GM21390 (cell line): ENCODE measurements at regions not wholly inside any gene's neighbourhood (a gene's known extent, or its start where the extent isn't known, plus 50 kb on each side); places are given as distances from the start of the nearest gene placed in this dataset.
"Not testable (repeated sequence)": the region's sequence is repeated elsewhere in the genome, so short reads cannot be mapped to it uniquely, and the experiment has no call there.

Source experiments
- ATAC-seq: cut with Tn5 transposase; IDR thresholded peaks from one replicate; pipeline ENCODE4 v1.9.1; 2021; ENCODE audit not compliant: unreplicated experiment

DNA sequence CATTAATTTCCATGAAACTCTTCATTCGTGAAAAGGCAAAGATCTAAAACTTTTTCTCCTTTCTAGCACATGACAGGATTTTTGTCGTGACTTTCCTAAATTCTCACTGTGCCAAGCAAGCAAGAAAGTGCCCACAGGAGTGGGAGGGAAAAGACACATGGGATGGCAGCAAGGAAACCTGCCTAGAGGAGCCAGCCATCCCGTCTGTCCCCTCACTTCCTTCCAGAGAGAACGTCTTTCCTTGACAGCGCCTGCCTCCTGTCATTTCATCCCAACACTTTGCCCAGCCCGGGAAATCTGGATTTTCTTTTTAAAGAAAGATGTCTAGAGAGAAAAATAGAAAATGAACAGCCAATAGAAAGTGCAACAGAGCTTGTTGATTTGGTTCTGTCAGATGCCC, 200.6 kb upstream of the PTBP2 start:
- ATAC-seq: no peak

- no peak for ATAC-seq
Observed at GRCh38 chr1:96521994-96522760, 199.4 kb upstream of the PTBP2 start.

- no peak for ATAC-seq
Observed at GRCh38 chr1:96522927-96523326, 198.7 kb upstream of the PTBP2 start.

DNA sequence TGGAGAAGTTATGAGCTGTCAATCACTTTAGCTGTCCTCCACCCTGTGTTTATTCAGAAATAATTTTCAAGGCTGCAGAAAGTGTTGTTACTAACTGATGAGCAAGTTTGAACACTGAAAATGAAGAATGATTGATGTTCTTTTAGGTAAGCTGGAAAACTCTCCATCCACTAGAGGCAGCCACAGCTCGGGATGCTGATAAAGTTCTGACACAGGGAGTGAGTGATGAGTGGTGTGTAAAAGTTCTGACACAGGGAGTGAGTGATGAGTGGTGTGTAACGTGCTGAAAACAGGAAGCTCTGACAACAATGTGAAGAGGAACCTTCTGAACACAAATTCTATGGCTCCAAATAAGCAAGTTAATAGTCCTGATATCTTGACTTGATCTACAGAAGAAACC, 197.5 kb upstream of the PTBP2 start:
- ATAC-seq: no peak

- ATAC-seq: no peak
Observed at GRCh38 chr1:96525657-96526557, 195.7 kb upstream of the PTBP2 start.

DNA sequence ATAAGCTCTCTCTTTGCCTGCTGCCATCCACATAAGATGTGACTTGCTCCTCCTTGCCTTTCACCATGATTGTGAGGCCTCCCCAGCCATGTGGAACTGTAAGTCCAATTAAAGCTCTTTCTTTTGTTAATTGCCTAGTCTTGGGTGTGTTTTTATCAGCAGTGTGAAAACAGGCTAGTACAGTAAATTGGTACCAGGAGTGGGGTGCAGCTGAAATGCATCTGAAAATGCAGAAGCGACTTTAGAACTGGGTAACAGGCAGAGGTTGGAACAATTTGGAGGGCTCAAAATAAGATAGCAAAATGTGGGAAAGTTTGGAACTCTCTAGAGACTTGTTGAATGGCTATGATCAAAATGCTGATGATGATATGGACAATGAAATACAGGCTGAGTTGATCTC, 192.9 kb upstream of the PTBP2 start:
- ATAC-seq: not testable (repeated sequence)

GRCh38 chr1:96533820-96534219, 187.8 kb upstream of the PTBP2 start:
- no peak for ATAC-seq

DNA sequence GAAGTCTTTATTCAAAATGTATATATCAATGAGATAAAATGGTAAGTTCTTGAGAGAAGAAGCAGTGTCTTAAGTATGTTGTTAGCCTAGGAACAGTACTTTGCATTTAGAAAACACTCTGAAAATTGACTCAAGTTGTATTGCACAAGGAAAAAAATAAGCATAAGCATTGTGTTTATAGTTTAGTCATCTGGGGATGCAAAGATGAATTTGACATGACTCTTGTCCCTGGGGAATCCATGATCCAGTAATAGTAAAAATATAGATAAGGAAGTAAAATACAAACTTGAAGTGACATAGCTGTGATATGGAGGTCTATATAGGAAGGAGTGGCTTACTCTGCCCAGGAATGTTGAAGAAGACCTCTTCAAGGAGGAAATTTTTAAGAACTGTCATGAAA, 185.0 kb upstream of the PTBP2 start:
- no peak for ATAC-seq

- ATAC-seq: no peak
Observed at GRCh38 chr1:96538111-96538641, 183.4 kb upstream of the PTBP2 start.

- no peak for ATAC-seq
Observed at GRCh38 chr1:96538883-96539282, 182.7 kb upstream of the PTBP2 start.

- no peak for ATAC-seq
Observed at GRCh38 chr1:96541491-96541890, 180.1 kb upstream of the PTBP2 start.

GRCh38 chr1:96544051-96544830, 177.3 kb upstream of the PTBP2 start:
- no peak for ATAC-seq

DNA sequence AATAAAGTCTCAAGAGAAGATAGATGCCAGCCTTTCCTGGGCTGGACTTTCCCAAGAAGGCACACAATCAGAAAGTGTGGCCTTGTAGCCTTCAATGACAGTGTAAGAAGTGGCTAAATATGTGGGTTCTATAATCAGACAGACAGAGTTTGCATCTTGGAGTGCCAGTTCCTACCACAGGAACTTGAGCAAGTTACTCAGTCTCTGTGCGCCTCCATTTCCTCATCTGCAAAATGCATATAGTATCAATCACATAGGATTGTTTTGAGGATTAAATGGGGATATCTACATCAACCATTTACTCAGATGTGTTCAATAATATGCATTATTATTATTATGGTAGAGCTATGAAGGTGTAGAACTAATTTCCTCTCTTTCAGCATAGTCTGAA, 176.8 kb upstream of the PTBP2 start:
- no peak for ATAC-seq

DNA sequence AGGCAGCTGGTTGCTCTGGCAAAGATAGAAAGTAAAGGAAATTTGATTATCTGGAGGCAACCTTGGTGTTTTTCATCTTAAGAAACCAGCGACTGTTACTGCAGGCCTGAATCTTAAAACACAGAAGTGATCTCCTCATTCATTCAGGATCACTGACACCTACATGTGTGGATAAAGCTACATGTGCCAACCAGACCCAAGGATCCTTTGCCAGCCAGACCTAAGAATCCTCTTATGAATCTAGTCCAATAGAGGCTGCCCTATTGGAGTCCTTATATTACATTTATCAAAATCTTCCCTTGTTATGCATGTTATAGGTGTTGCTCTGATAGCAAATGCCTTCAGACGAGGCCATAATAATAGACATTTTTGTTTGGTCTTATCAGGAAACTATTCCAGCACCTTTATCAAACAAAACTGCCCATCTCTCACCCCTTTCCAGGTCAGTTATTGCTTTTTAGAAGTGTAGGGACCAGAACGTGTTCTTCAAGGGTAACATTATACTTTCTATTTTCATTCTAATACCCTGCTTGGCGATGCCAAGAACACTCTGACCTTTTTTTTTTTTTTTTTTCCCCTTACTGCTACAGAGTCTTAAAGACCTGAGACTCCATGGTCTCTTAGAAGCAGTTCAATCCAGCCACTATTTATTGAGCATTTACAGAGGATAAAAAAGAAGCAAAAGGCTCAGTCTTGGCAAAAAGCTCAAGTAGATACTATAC, 175.5 kb upstream of the PTBP2 start:
- ATAC-seq: no peak

- no peak for ATAC-seq
Observed at GRCh38 chr1:96550061-96550460, 171.5 kb upstream of the PTBP2 start.

DNA sequence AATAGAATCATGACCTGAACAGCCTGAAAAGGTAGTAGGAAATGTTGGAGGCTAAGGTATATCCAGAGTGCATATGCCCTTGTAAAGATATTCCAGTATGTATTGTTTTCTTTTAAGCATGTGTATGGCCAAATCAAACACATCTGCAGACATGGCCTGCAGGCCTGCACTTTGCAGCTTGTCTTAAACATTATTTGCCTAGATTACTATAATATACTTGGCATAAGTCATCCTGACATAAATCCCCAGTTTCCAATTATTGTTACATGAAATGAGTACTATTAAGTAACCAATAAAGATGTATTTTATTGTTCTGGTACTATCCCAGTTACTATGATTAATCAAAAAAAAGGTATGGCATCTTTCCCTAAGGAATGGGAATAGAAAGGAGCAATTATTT, 169.1 kb upstream of the PTBP2 start:
- ATAC-seq: no peak

DNA sequence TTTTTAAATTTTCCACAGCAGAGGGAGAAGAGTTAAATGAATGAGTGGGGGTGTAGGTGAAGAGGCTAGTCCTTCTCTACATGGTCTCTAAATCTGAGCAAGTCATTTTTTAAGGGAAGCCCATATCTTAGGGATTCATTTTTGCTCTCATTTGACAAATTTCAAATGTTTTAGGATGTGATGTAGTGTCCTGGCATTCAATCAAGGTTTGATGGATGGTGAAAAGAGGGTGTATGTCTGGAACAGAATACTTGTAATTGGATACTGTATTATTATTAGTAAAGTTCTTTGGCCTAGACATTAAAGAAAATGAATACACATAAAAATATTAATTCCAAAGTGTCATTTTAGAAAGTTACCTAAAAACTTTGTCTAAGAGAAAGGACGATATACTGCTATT, 167.8 kb upstream of the PTBP2 start:
- ATAC-seq: no peak

DNA sequence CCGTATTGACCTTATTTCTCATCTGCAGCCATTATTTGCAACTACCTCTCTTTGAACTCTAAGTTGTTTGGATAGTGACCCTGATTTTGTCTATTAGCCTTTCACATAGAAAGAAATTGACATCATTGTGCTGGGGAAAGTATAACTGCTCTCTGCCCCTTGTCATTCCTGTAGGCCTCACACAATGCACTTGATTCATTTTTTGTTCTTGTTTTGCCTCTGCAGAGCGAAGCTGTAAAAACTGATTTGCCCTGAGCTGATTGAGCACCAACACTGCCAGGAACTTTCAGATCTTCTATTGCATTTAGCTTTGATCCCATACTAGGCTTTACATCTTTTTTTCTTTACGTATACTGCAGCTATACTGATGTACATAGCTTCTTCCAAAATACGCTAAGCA, 167.2 kb upstream of the PTBP2 start:
- ATAC-seq: no peak

GRCh38 chr1:96557336-96557735, 164.2 kb upstream of the PTBP2 start:
- ATAC-seq: no peak

DNA sequence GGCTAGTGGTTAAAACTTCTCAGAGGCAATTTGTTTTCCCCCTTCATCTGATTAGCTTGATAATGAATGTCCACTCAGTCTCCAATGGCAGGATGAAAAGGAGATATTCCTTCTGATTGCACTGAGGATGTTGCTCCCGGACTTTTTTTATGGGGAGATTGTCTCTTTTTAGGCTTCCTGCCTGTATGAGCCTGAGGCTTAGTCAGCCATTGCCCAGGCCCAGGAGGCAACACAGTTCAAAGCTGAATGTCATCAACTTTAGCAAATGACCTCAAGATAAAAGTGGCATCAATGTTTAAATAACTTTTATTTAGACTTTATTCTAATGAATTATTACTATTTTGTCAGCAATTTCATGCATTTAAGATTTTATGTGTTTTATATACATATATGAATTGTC, 162.9 kb upstream of the PTBP2 start:
- no peak for ATAC-seq

DNA sequence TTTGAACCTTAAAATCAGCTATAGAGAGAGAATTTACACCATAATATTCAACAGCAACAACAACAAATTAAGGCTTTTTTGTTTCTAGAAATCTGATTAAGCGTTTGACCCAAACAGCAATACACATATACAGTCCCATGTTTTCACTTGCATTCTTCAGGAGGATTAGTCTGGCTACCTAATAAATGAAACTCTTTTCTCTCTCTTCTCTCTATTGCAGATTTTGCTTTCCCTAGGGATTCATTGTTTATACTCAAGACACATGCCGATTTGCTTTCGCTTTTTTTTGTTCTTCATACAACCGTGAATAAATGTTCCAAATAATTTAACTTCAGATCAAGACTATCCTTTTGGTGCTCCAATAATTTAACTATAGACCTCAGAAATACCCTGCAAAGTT, 162.4 kb upstream of the PTBP2 start:
- ATAC-seq: no peak
